ENCODE measurements at regions not wholly inside any gene's neighbourhood (a gene's known extent, or its start where the extent isn't known, plus 50 kb on each side); places are given as distances from the start of the nearest gene placed in this dataset.
"Not testable (repeated sequence)": the region's sequence is repeated elsewhere in the genome, so short reads cannot be mapped to it uniquely, and the experiment has no call there.

DNA sequence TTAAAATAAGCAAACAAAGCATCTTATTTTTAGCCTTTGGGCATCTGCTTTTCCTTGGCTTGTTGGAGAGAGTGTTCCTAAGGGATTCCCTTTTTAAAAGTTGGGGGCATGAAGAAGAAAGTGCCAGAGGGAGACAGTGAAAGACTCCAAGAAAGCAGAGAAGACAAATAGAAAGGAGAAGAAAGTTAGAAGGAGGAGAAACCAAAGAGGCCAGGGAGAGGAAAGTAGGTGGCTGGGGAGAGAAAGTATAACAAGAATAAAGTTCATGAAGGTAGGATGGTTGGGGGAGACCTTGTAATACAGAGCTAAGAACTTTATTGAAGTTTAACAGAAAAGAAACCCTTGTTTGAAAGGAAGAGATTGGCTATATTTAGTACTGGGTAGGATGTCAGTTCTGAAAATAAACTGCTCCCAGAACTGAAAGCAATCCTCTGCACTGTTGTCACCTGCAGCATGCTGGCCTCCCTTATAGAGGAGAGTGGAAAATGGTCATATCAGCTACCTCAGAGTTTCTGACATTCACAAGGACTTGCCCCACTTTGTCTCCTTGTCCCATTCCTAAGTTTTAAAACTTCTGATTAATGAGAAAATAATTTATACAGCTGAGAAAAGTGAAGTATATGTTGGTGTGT lies 125.3 kb upstream of the VAMP7 start:
- DNase-seq (ENCODE audit: low spot score) = no peak
- Histone ChIP-seq H3K4me3 (no peak overlapping the region), H3K4me1 (no peaks in the 10 kb centered on the region), H3K27ac (peak overlapping the region in 1 of 2 donors; percentile 8), H3K9me3 (no peaks in the 10 kb centered on the region), H3K27me3 (no peaks in the 10 kb centered on the region), H3K36me3 (no peaks in the 10 kb centered on the region)
- TF ChIP-seq CTCF (IDR thresholded peaks at IDR 0.05) = no peak

GRCh38 chrX:155751131-155751530 lies 130.0 kb upstream of the VAMP7 start:
- Histone ChIP-seq H3K27me3 (no peaks in the 10 kb centered on the region), H3K4me1 (peaks cover 0 to 9% of the 10 kb centered on the region in 2 donors)
- no peak for DNase-seq (ENCODE audit: low spot score)

DNA sequence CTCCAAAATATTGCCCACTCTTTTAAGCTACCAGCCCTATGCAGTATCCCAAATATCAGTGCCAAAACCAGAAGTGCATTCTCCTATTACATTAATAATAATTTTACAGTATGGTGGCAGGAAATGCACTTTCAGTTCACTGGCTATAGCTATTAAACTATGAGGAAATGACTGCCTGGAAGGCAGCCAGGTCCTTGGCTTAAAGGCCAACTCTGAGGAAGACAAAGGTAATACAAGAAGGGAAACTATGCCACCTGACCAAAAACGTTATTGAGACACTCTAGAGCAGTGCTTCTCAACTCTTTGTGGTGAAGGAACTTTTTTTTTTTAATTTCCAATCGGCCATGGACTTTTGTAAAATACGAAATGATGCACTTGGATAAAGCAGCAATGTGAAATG lies 133.6 kb upstream of the VAMP7 start:
- H3K27ac ChIP-seq = no peak overlapping the region
- H3K27me3 ChIP-seq = no peaks in the 10 kb centered on the region
- peaks cover 0 to 11% of the 10 kb centered on the region in 2 donors for H3K4me1 ChIP-seq
- no peak for DNase-seq (ENCODE audit: low spot score)
- H3K36me3 ChIP-seq = no peaks in the 10 kb centered on the region
- no peak for TF ChIP-seq CTCF (IDR thresholded peaks at IDR 0.05)
- no peak overlapping the region for H3K4me3 ChIP-seq
- H3K9me3 ChIP-seq = peaks cover 0 to 2% of the 10 kb centered on the region in 2 donors

More at GRCh38 chrX:155751131-155751530, 130.0 kb upstream of the VAMP7 start:
- Histone ChIP-seq H3K4me3 (no peak overlapping the region), H3K27ac (no peak overlapping the region), H3K9me3 (no peaks in the 10 kb centered on the region), H3K36me3 (no peaks in the 10 kb centered on the region)
- no peak for TF ChIP-seq CTCF (IDR thresholded peaks at IDR 0.05)

DNA sequence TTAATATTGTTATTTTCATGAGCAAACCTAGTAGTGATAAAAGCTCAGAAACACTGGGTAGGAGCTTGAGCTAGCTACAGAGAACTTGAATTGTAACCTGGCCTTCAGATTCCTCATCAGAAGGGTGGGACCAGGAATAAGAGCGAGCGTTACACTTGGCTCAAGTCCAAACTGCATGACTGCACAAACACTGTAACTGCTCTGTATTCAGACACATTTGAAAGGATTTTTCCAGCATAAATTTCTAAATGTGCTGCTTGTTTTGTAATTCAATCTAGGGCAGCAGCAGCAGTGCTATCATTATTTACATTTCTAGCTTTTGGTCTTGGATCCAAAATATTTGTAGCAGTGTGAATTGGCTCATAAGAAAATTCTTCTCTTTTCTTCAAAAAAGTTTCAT lies 133.0 kb upstream of the TMLHE start:
- no peaks in the 10 kb centered on the region for H3K27me3 ChIP-seq
- no peaks in the 10 kb centered on the region for H3K36me3 ChIP-seq
- H3K4me3 ChIP-seq = no peak overlapping the region
- peaks cover 0 to 11% of the 10 kb centered on the region in 2 donors for H3K4me1 ChIP-seq
- H3K27ac ChIP-seq = no peak overlapping the region
- no peak for TF ChIP-seq CTCF (IDR thresholded peaks at IDR 0.05)
- peaks cover 0 to 3% of the 10 kb centered on the region in 2 donors for H3K9me3 ChIP-seq
- peak; percentile 59 for DNase-seq (ENCODE audit: low spot score)

GRCh38 chrX:155744534-155744933 lies 131.8 kb upstream of the TMLHE start:
- H3K9me3 ChIP-seq = peaks cover 0 to 3% of the 10 kb centered on the region in 2 donors
- H3K4me3 ChIP-seq = no peak overlapping the region
- no peak for TF ChIP-seq CTCF (IDR thresholded peaks at IDR 0.05)
- H3K36me3 ChIP-seq = no peaks in the 10 kb centered on the region
- peaks cover 0 to 11% of the 10 kb centered on the region in 2 donors for H3K4me1 ChIP-seq
- H3K27ac ChIP-seq = no peak overlapping the region
- no peak for DNase-seq (ENCODE audit: low spot score)
- no peaks in the 10 kb centered on the region for H3K27me3 ChIP-seq

- DNase-seq (ENCODE audit: low spot score); H3K27me3 ChIP-seq; H3K36me3 ChIP-seq; H3K27ac ChIP-seq; H3K4me1 ChIP-seq; H3K4me3 ChIP-seq: not testable (repeated sequence)
- H3K9me3 ChIP-seq = peaks cover 0 to 12% of the 10 kb centered on the region in 2 donors
Observed at GRCh38 chrX:155728335-155728734, 115.6 kb upstream of the TMLHE start.
